H1 (cell line): ENCODE measurements at regions not wholly inside any gene's neighbourhood (a gene's known extent, or its start where the extent isn't known, plus 50 kb on each side); places are given as distances from the start of the nearest gene placed in this dataset.

Source experiments
- CTCF ChIA-PET: fragments of 300-600 bp; sonication (Branson Sonifier 250); formaldehyde crosslinking; loops from one replicate; lab custom pipeline; 2021; ENCODE audit not compliant: partially characterized antibody; lab: Charles Lee
- POLR2A ChIA-PET: fragments of 300-600 bp; sonication (Branson Sonifier 250); formaldehyde crosslinking; loops from one replicate; lab custom pipeline; 2021; ENCODE audit warnings: inconsistent platforms; ENCODE audit not compliant: partially characterized antibody; lab: Charles Lee
- DNase-seq, 2 experiments: peaks; one replicate each; pipeline versions ENCODE4 v3.0.0 to v3.0.0-alpha.2; 2010 to 2022; ENCODE audit warnings: low spot score in 2 of 2, low read depth in 1 of 2, mixed read lengths in 1 of 2
- FAIRE-seq: peaks from 2 replicates; lab custom pipeline; 2011; peaks lifted over from hg19 to GRCh38; lab: Jason Lieb, UNC
- H2AFZ ChIP-seq: 2 replicates; pipeline ENCODE4 v1.8.1; 2012; ENCODE audit warnings: low read length, inconsistent platforms
- H2AK5ac ChIP-seq: 2 replicates; pipeline ENCODE4 v1.6.1; 2013; ENCODE audit warnings: low read depth, low read length
- H2BK120ac ChIP-seq: replicated peaks from 2 replicates; pipeline ENCODE3; 2013; ENCODE audit warnings: low read depth, low read length, inconsistent platforms
- H2BK12ac ChIP-seq: 2 replicates; pipeline ENCODE4 v1.6.1; 2013; ENCODE audit warnings: low read depth, low read length
- H2BK15ac ChIP-seq: 2 replicates; pipeline ENCODE4 v1.6.1; 2013; ENCODE audit warnings: low read length
- H2BK20ac ChIP-seq: 2 replicates; pipeline ENCODE4 v1.6.1; 2013; ENCODE audit warnings: low read length
- H2BK5ac ChIP-seq: 2 replicates; pipeline ENCODE4 v1.6.1; 2013; ENCODE audit warnings: low read depth, low read length
- H3K14ac ChIP-seq: 2 replicates; pipeline ENCODE4 v1.6.1; 2013; ENCODE audit warnings: inconsistent platforms; ENCODE audit not compliant: insufficient read length
- H3K18ac ChIP-seq: 2 replicates; pipeline ENCODE4 v1.6.1; 2013; ENCODE audit warnings: low read length; ENCODE audit errors: extremely low read depth
- H3K23ac ChIP-seq: 2 replicates; pipeline ENCODE4 v1.6.1; 2013; ENCODE audit warnings: inconsistent platforms; ENCODE audit not compliant: insufficient read length
- H3K23me2 ChIP-seq: 2 replicates; pipeline ENCODE4 v1.6.1; 2013; ENCODE audit warnings: low read depth, low read length
- H3K27ac ChIP-seq: 2 replicates; pipeline ENCODE4 v1.6.1; 2011; ENCODE audit warnings: low read depth, low read length, inconsistent platforms
- H3K27me3 ChIP-seq, 4 experiments: replicated peaks in 1 of 4; 1 replicate in 1 of 4; 2 replicates in 3 of 4; pipeline versions ENCODE4 v1.6.1 to v1.8.1; 2011 to 2013; ENCODE audit warnings: low read length in 3 of 4, mild to moderate bottlenecking in 3 of 4, inconsistent platforms in 2 of 4, mixed read lengths in 2 of 4, moderate library complexity in 1 of 4; ENCODE audit not compliant: control insufficient read depth in 3 of 4, insufficient read depth in 3 of 4; ENCODE audit errors: extremely low read depth in 1 of 4
- H3K36me3 ChIP-seq, 4 experiments: 2 replicates each; pipeline versions ENCODE4 v1.6.1 to v1.8.1; 2011 to 2013; ENCODE audit warnings: mild to moderate bottlenecking in 4 of 4, low read length in 3 of 4, moderate library complexity in 2 of 4, control low read depth in 1 of 4, inconsistent platforms in 1 of 4; ENCODE audit not compliant: insufficient read depth in 4 of 4, control insufficient read depth in 2 of 4
- H3K4ac ChIP-seq: replicated peaks from 2 replicates; pipeline ENCODE3; 2013; ENCODE audit warnings: low read length, low read depth, mixed read lengths, inconsistent platforms; ENCODE audit not compliant: insufficient read length
- H3K4me1 ChIP-seq, 4 experiments: replicated peaks in 1 of 4; 1 replicate in 1 of 4; 2 replicates in 3 of 4; pipeline versions ENCODE4 v1.6.1 to v1.8.1; 2011 to 2013; ENCODE audit warnings: low read length in 3 of 4, inconsistent platforms in 2 of 4, mixed read lengths in 1 of 4; ENCODE audit not compliant: insufficient read depth in 4 of 4, control insufficient read depth in 3 of 4
- H3K4me2 ChIP-seq, 2 experiments: 2 replicates each; pipeline versions ENCODE4 v1.6.1 to v1.8.1; 2011 to 2013; ENCODE audit warnings: low read depth in 2 of 2, low read length in 2 of 2, control low read depth in 1 of 2, inconsistent platforms in 1 of 2, mild to moderate bottlenecking in 1 of 2; ENCODE audit not compliant: insufficient read depth in 1 of 2
- H3K4me3 ChIP-seq, 4 experiments: fragments of 200-600, 300-600 bp in 1 of 4; sonication (generic), shearing (Covaris generic), sonication (Bioruptor Twin) in 1 of 4; 2 replicates each; pipeline versions ENCODE4 v1.5.1 to v1.8.1; 2011 to 2016; ENCODE audit warnings: low read length in 4 of 4, low read depth in 3 of 4, control low read depth in 2 of 4, inconsistent platforms in 2 of 4, mild to moderate bottlenecking in 2 of 4, mixed read lengths in 1 of 4, moderate library complexity in 1 of 4; ENCODE audit not compliant: insufficient read depth in 2 of 4; ENCODE audit errors: extremely low read depth in 1 of 4
- H3K56ac ChIP-seq: replicated peaks from 2 replicates; pipeline ENCODE3; 2013; ENCODE audit warnings: low read depth, mild to moderate bottlenecking, mixed read lengths, low read length, inconsistent platforms; ENCODE audit not compliant: insufficient read length
- H3K79me1 ChIP-seq: 2 replicates; pipeline ENCODE4 v1.6.1; 2013; ENCODE audit warnings: low read depth, low read length, control low read depth
- H3K79me2 ChIP-seq, 2 experiments: 2 replicates each; pipeline versions ENCODE4 v1.6.1 to v1.8.1; 2012 to 2013; ENCODE audit warnings: low read length in 2 of 2, mild to moderate bottlenecking in 2 of 2, inconsistent platforms in 1 of 2; ENCODE audit not compliant: insufficient read depth in 2 of 2, control insufficient read depth in 1 of 2
- H3K9ac ChIP-seq, 4 experiments: replicated peaks in 1 of 4; 1 replicate in 1 of 4; 2 replicates in 3 of 4; pipeline versions ENCODE4 v1.6.1 to v1.8.1; 2011 to 2013; ENCODE audit warnings: low read depth in 3 of 4, low read length in 3 of 4, control low read depth in 2 of 4, mild to moderate bottlenecking in 2 of 4, moderate library complexity in 2 of 4, inconsistent platforms in 1 of 4; ENCODE audit errors: extremely low read depth in 1 of 4
- H3K9me3 ChIP-seq, 2 experiments: 2 replicates each; pipeline versions ENCODE4 v1.6.1 to v1.8.1; 2012 to 2013; ENCODE audit warnings: mild to moderate bottlenecking in 2 of 2, moderate library complexity in 2 of 2, control low read depth in 1 of 2, inconsistent platforms in 1 of 2, low read depth in 1 of 2, low read length in 1 of 2, mixed read lengths in 1 of 2; ENCODE audit not compliant: insufficient read depth in 2 of 2
- H4K20me1 ChIP-seq, 2 experiments: replicated peaks in 1 of 2; 2 replicates each; pipeline versions ENCODE3 to v1.8.1; 2011 to 2013; ENCODE audit warnings: inconsistent platforms in 2 of 2, low read length in 2 of 2, mild to moderate bottlenecking in 1 of 2; ENCODE audit not compliant: insufficient read depth in 2 of 2, control insufficient read depth in 1 of 2
- H4K5ac ChIP-seq: 2 replicates; pipeline ENCODE4 v1.6.1; 2013; ENCODE audit warnings: low read length, low read depth, mixed read lengths, inconsistent platforms; ENCODE audit not compliant: insufficient read length
- H4K8ac ChIP-seq: 2 replicates; pipeline ENCODE4 v1.8.0; 2013; ENCODE audit warnings: mild to moderate bottlenecking, moderate library complexity, low read length, inconsistent platforms; ENCODE audit not compliant: insufficient read depth; ENCODE audit errors: extremely low read depth
- H4K91ac ChIP-seq: replicated peaks from 2 replicates; pipeline ENCODE3; 2013; ENCODE audit warnings: low read length, mixed read lengths, inconsistent platforms; ENCODE audit not compliant: insufficient read length
- ASH2L ChIP-seq: fragments of 200-600, 300-600 bp; sonication (generic); IDR thresholded peaks from one replicate; pipeline ENCODE4 v1.7.1; 2017; ENCODE audit warnings: low read length
- CTCF ChIP-seq, 3 experiments: IDR thresholded peaks; 1 replicate in 2 of 3; 2 replicates in 1 of 3; pipeline versions ENCODE4 v1.5.1 to v1.6.1; 2011; ENCODE audit warnings: low read length in 3 of 3, mild to moderate bottlenecking in 3 of 3, inconsistent platforms in 2 of 3, low read depth in 1 of 3, moderate library complexity in 1 of 3; ENCODE audit not compliant: insufficient read depth in 1 of 3; ENCODE audit errors: control extremely low read depth in 1 of 3
- E2F6 ChIP-seq: IDR thresholded peaks from 2 replicates; pipeline ENCODE4 v1.6.1; 2012; ENCODE audit warnings: inconsistent platforms
- EP300 ChIP-seq, 2 experiments: IDR thresholded peaks; 1 replicate in 1 of 2; 2 replicates in 1 of 2; pipeline ENCODE4 v1.6.1; 2011 to 2012; ENCODE audit warnings: low read depth in 2 of 2, low read length in 2 of 2, mild to moderate bottlenecking in 2 of 2, borderline replicate concordance in 1 of 2, inconsistent platforms in 1 of 2, moderate library complexity in 1 of 2
- FOSL1 ChIP-seq: IDR thresholded peaks from 2 replicates; pipeline ENCODE4 v1.6.1; 2011; ENCODE audit warnings: mild to moderate bottlenecking, low read depth, low read length, moderate library complexity; ENCODE audit not compliant: insufficient read depth
- GABPA ChIP-seq: IDR thresholded peaks from 2 replicates; pipeline ENCODE4 v1.6.1; 2011; ENCODE audit warnings: mild to moderate bottlenecking, low read length, moderate library complexity, borderline replicate concordance; ENCODE audit not compliant: insufficient read depth
- KDM4A ChIP-seq: IDR thresholded peaks from one replicate; pipeline ENCODE4 v1.7.1; 2012; ENCODE audit warnings: low read depth, mild to moderate bottlenecking, moderate library complexity, low read length, inconsistent platforms; ENCODE audit not compliant: severe bottlenecking
- RAD21 ChIP-seq, 2 experiments: IDR thresholded peaks in 1 of 2; conservative IDR thresholded peaks in 1 of 2; 2 replicates each; pipeline ENCODE4 v1.6.1; 2011; ENCODE audit warnings: low read depth in 2 of 2, low read length in 2 of 2, improper control_type of control experiment in 1 of 2, inconsistent platforms in 1 of 2, mild to moderate bottlenecking in 1 of 2, moderate library complexity in 1 of 2
- SIX5 ChIP-seq: IDR thresholded peaks from 2 replicates; pipeline ENCODE4 v1.6.1; 2011; ENCODE audit warnings: mild to moderate bottlenecking, low read depth, low read length
- TCF12 ChIP-seq: IDR thresholded peaks from 2 replicates; pipeline ENCODE4 v1.6.1; 2011; ENCODE audit warnings: low read depth, mild to moderate bottlenecking, low read length
- WGBS, 2 experiments: shearing (Covaris generic) in 1 of 2; methylation state at CpG; one replicate each; pipeline versions ENCODE4 v1.1.6 to v1.1.7; 2013 to 2015; ENCODE audit warnings: low lambda C conversion rate in 2 of 2, mixed read lengths in 2 of 2, inconsistent platforms in 1 of 2, low coverage in 1 of 2, missing lambda C conversion rate in 1 of 2; ENCODE audit not compliant: insufficient replicate concordance in 2 of 2, insufficient coverage in 1 of 2, insufficient read length in 1 of 2; ENCODE audit errors: extremely low coverage in 1 of 2, missing lambda C conversion rate in 1 of 2; 5-methylcytosine and 5-hydroxymethylcytosine counted together

- H2AK5ac ChIP-seq = no peak overlapping the region
- H3K18ac ChIP-seq = no peak overlapping the region; the same call in 1 of the 2 replicates
- DNase-seq = no peak
- H3K79me1 ChIP-seq = no peaks in the 10 kb centered on the region
- no peak overlapping the region for H3K9ac ChIP-seq
- no peaks in the 10 kb centered on the region for H3K36me3 ChIP-seq
- H4K91ac ChIP-seq = peak overlapping the region; percentile 30
- CTCF ChIA-PET = interaction anchor here (0.5 to 1.3 kb wide), 2 partner anchors 37 to 206 kb away, joined by 3 read pairs; no protein-coding TSS in a partner anchor
- FAIRE-seq = no peak
- no peaks in the 10 kb centered on the region for H3K79me2 ChIP-seq
- H3K27ac ChIP-seq = no peak overlapping the region
- no peaks in the 10 kb centered on the region for H4K20me1 ChIP-seq
- H3K4ac ChIP-seq = no peak overlapping the region
- H3K4me1 ChIP-seq = peaks cover 1 to 21% (median 11%) of the 10 kb centered on the region in 4 experiments
- H2BK120ac ChIP-seq = no peak overlapping the region
- H3K9me3 ChIP-seq = no peaks in the 10 kb centered on the region
- H2BK15ac ChIP-seq = no peak overlapping the region; the same call in 1 of the 2 replicates
- H3K4me3 ChIP-seq = no peak overlapping the region
- peak overlapping the region; percentile 51; the same call in 1 of the 2 replicates for H4K8ac ChIP-seq
- H2BK20ac ChIP-seq = no peak overlapping the region
- no peak overlapping the region for H3K23ac ChIP-seq
- H2BK12ac ChIP-seq = peak overlapping the region; percentile 68; the same call in 1 of the 2 replicates
- no peak overlapping the region for H2AFZ ChIP-seq
- no peak for TF ChIP-seq CTCF (IDR thresholded peaks at IDR 0.05; ENCODE audit: control extremely low read depth in 1 of 3, insufficient read depth in 1 of 3, low read depth in 1 of 3, low read length in 3 of 3)
- TF ChIP-seq FOSL1 = no peak
- TF ChIP-seq ASH2L = no peak
- TF ChIP-seq E2F6 = no peak
- no peak for TF ChIP-seq EP300 (IDR thresholded peaks at IDR 0.05; ENCODE audit: borderline replicate concordance in 1 of 2, low read depth in 2 of 2, low read length in 2 of 2)
- TF ChIP-seq SIX5 = no peak
- no peak for TF ChIP-seq KDM4A
- no peak for TF ChIP-seq TCF12
- no peak for TF ChIP-seq RAD21 (IDR thresholded peaks at IDR 0.05 in 1 of 2, conservative IDR thresholded peaks at IDR 0.05 in 1 of 2; ENCODE audit: low read depth in 2 of 2, low read length in 2 of 2)
- no peak for TF ChIP-seq GABPA
- H3K23me2 ChIP-seq = no peaks in the 10 kb centered on the region; the same call in 1 of the 2 replicates
- no peak overlapping the region for H4K5ac ChIP-seq
- peaks cover 0 to 2% (median under 1%) of the 10 kb centered on the region in 4 experiments; a peak in 3 of 7 replicates for H3K27me3 ChIP-seq
- POLR2A ChIA-PET = interaction anchor here (2.2 kb wide), 1 partner anchor 101 kb away, joined by 9 read pairs; the partner anchor contains the start of gene ID2
- H2BK5ac ChIP-seq = no peak overlapping the region
- 92% methylated on average over 5 of the region's 6 CpGs; no CpG with 5 or more reads in 1 of the 2 experiments for WGBS, 2 experiments
- no peak overlapping the region for H3K4me2 ChIP-seq
- H3K14ac ChIP-seq = no peak overlapping the region
- H3K56ac ChIP-seq = no peak overlapping the region
These were observed 100.7 kb upstream of the ID2 start for GRCh38 chr2:8581234-8581561.
